SIG-M5 treated with dmso at 0.1 percent for 504 hours (cell line): ENCODE measurements at regions not wholly inside any gene's neighbourhood (a gene's known extent, or its start where the extent isn't known, plus 50 kb on each side); places are given as distances from the start of the nearest gene placed in this dataset.

Experiments
- DNase-seq: peaks from one replicate; lab custom pipeline; 2025; ENCODE audit not compliant: unreplicated experiment; lab: John Stamatoyannopoulos, UW

DNA sequence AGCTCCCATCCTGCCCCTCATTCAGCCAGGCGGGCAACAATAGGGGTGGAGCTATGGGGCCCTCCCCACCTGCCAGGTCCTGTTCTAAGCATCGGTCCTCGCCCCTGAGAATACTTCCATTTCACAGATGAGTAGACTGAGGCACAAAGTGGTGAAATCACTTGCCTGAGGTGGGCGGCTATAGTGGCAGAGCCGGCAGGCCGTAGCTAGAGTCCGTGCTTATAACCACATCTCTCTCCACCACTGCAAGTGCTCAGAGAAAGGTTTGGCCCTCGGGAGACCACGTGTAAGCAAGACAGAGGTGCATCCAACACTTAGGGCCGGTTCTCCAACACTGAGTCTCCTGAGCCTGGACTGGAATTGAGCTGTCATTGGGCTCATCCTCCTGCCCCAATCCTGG is 145.8 kb upstream of the UNC5B start:
- no peak for DNase-seq

DNA sequence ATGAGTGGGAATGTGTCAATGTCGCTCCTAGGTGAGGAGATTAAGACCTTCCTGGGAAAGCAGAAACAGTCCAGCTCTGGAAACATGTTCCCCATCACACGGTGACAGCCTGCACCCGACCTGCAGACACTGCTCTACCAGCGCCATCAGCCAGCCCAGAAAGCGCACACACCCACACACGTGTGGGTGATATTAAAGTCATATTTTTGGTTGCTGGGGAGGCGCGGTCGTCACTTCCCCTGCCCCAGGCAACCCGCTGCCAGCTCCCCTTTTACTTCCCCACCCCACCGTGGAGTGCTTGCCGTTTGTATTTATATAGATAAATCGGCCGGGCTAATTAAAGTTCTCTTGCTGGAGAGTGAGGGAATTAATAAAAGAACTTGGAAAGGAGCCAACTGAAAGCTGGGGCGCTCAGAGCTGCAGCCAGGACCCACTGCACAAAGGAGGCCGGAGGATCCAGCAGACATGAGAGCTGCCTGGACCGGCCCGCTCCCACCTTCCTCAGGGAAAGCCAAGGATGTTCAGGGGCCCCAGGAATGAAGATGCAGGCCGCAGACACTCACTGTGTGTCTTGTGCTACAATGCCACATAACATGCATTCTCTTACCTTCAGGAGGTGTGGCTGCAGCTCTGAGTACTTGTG is 145.2 kb upstream of the UNC5B start:
- no peak for DNase-seq

DNA sequence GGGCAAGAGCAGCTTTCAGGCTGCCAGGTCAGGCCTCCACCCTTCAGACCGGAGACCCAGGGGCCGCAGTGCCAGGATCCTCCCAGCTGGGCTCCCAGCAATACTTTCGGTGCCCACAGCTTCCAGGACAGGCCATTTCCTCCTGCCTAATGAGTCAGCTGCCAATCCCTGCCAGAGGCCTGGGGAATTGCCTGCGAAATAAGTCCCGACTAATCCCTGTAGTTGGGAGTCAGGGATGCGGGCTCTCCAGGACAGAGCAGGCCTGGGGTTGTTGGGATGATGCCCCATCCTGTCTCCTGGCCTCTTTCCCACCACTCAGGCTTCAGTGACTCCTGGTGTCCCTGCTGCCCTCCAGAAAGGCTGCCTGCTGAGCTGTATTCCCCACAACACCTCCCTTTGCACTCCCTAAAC is 143.5 kb upstream of the UNC5B start:
- DNase-seq: no peak

- no peak for DNase-seq
These were observed 142.3 kb upstream of the UNC5B start for GRCh38 chr10:71069909-71070666.

DNA sequence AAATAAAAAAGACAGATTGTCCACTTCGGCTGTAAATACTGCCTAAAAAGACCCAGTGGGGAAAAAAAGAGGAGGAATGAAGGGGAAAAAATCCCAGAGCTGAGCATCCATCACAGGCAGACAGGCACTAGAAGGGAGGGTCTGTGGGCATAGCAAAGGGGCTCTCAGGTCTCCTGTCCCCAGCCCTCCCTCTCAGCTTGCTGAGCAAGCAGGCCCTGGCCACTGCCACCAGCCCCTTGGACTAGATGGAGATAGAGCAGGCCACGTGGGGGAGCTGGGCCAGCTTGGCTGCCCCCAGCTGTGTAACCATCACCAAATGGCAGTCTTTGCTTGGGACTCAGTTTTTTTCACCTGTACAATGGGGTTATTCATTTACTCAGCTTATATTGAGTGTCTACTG is 141.6 kb upstream of the UNC5B start:
- DNase-seq: no peak

GRCh38 chr10:71072131-71072822 is 140.1 kb upstream of the UNC5B start:
- no peak for DNase-seq

- no peak for DNase-seq
These were observed 139.6 kb upstream of the UNC5B start for GRCh38 chr10:71072823-71073210.

- no peak for DNase-seq
These were observed 138.8 kb upstream of the UNC5B start for GRCh38 chr10:71073451-71074175.

- DNase-seq: no peak
These were observed 138.1 kb upstream of the UNC5B start for GRCh38 chr10:71074176-71074755.

DNA sequence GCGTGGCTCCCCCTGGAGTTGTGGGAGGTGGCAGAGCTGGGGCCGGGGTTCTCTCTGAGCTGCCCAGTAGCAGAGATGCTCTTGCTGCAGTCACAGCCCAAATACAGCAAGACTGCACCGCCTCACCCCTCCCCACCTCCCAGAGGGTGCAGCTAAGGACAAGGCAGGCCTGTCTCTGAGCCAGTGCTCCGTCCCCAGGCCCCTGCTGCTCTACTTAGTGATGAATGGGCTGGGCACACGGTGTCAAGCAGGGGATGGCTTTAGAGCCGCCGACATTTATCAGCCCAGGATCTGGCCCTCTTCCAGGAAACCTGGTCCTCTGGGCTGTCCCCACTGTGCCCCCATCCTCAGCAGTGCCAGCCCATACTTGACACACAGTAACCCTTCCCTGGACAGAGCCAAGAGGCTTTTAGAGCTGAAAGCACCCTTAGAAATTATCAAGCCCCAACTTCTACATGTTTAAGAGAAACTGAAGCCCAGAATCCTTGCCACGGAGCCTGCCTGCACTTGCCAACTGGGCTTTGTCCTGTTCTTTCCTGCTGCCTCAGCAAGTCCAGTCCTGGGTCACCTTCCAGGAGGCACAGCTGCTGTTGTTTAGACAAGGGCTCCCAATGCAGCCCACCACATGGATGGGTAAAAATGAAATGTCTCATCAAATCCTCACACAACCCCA is 137.1 kb upstream of the UNC5B start:
- no peak for DNase-seq

DNA sequence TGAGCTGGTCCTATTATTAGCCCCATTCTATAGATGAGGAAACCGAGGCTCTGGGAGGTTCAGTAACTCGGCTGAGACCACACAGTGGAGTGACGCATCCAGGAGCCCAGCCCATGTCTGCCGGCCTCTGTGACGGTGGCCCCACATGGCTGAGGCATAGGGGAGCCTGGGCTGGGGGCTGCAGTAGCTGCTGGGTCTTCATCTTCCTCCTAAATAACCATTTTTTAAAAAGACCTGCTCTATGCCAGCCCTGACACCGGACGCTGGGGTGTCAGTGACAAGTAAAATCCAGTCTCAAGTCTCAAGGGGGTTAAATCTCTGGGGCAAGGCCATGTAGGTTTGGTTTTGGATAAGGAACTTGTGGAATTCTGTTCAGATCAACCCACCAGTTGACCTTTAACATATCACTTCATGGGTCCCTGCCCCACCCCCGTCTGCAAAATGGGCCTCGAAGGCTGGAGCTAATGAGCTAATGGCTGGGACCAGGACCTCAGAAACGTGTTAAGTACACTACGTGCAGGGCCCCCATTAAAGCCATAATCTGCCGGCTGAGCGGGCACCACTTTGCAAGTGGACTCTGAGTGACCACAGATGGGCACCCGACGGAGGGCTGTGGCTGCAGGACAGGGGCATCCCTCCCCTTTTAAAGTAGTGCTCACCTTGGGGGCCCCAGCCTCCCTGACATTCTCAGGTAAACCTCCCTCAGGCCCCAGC is 136.5 kb upstream of the UNC5B start:
- no peak for DNase-seq

DNA sequence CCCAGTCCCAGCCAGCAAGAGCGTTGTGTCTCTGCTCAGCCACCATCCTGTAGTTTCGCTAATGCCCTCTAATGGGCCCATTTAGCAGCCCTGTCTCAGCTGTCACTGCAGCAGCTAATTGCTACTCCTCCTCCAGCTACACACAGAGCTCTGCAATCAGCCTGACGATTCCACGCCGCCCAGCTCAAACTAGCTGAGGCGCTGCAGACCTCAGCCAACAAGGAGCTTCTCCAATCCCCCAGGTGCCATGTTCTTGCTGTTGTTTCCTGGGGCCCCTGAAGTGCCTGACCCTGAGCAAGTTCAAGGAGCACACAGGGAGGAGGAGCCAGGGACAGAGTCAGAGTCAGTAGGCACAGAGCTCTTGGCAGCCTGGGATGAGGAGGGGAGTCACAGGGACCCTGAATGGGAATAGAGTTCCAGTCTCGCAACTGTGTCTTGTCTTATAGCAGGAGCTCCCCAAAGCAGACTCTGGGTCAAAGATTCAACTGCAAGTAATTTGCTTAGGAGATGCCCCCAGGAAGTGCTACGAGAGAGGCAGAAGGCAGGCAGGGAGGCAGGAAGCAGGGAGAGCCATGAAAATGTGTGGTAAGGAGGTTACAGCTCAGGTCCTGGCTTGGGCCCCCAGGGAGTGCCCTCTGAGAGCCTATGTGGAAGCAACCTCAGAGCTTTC is 135.8 kb upstream of the UNC5B start:
- no peak for DNase-seq

GRCh38 chr10:71077143-71077581 is 135.2 kb upstream of the UNC5B start:
- no peak for DNase-seq

- DNase-seq: no peak
These were observed 134.4 kb upstream of the UNC5B start for GRCh38 chr10:71077796-71078453.

- no peak for DNase-seq
These were observed 133.8 kb upstream of the UNC5B start for GRCh38 chr10:71078454-71079145.

DNA sequence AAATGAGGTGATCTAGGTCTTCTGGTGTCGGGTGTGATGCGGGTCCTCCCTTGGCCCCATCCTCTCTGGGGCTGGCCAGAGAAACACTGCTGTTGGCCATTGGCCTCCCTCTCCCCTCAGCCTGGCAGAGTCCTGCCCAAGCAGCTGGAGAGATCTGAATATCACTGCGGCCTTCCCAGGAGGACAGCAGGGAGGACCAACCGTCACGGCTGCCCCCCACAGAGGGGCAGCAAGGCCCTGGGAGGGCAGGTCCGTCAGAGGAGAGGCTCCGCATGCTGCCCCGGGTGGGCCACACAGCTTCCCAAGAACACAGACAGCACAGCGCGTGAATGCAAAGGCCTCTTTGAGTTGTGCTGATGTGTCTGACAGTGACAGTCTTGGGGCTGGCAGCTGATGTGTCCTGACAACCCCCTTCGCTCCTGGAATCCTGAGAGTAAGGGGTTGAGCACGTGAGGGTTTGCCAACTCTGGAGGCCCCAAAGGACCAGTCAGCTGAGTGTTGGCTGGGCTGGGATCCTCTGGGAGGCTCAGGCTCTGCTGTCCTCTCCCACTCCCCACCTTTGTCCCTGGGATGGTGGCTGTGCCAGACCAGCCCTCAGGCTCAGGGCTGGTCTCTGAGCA is 132.5 kb upstream of the UNC5B start:
- no peak for DNase-seq

GRCh38 chr10:71080381-71081228 is 131.8 kb upstream of the UNC5B start:
- DNase-seq: no peak
